NOMO-1 treated with dmso at 0.1 percent for 144 hours (cell line): ENCODE measurements at regions not wholly inside any gene's neighbourhood (a gene's known extent, or its start where the extent isn't known, plus 50 kb on each side); places are given as distances from the start of the nearest gene placed in this dataset.
"Not testable (repeated sequence)": the region's sequence is repeated elsewhere in the genome, so short reads cannot be mapped to it uniquely, and the experiment has no call there.

Source experiments
- DNase-seq: peaks from one replicate; lab custom pipeline; 2025; ENCODE audit not compliant: unreplicated experiment; lab: John Stamatoyannopoulos, UW

GRCh38 chr17:54465443-54465842 is 435.2 kb upstream of the TOM1L1 start:
- DNase-seq = not testable (repeated sequence)

- DNase-seq = no peak
Measured at GRCh38 chr17:54466875-54467274, 433.8 kb upstream of the TOM1L1 start.

GRCh38 chr17:54482843-54483242 is 417.8 kb upstream of the TOM1L1 start:
- no peak for DNase-seq

- DNase-seq = no peak
Measured at GRCh38 chr17:54493691-54494090, 407.0 kb upstream of the TOM1L1 start.

GRCh38 chr17:54494721-54495715 is 405.6 kb upstream of the TOM1L1 start:
- DNase-seq = no peak

GRCh38 chr17:54505404-54505803 is 395.2 kb upstream of the TOM1L1 start:
- DNase-seq = no peak

- no peak for DNase-seq
Measured at GRCh38 chr17:54518706-54519105, 381.9 kb upstream of the TOM1L1 start.

- no peak for DNase-seq
Measured at GRCh38 chr17:54521137-54521536, 379.5 kb upstream of the TOM1L1 start.

- no peak for DNase-seq
Measured at GRCh38 chr17:54524501-54524900, 376.2 kb upstream of the TOM1L1 start.

- DNase-seq = no peak
Measured at GRCh38 chr17:54527941-54528340, 372.7 kb upstream of the TOM1L1 start.

GRCh38 chr17:54530398-54530797 is 370.3 kb upstream of the TOM1L1 start:
- no peak for DNase-seq

GRCh38 chr17:54536306-54536705 is 364.3 kb upstream of the TOM1L1 start:
- DNase-seq = no peak

- no peak for DNase-seq
Measured at GRCh38 chr17:54537656-54538055, 363.0 kb upstream of the TOM1L1 start.

- no peak for DNase-seq
Measured at GRCh38 chr17:54544249-54544648, 356.4 kb upstream of the TOM1L1 start.

GRCh38 chr17:54559883-54560282 is 340.8 kb upstream of the TOM1L1 start:
- no peak for DNase-seq

GRCh38 chr17:54608634-54609155 is 292.0 kb upstream of the TOM1L1 start:
- no peak for DNase-seq

GRCh38 chr17:54620399-54620978 is 280.2 kb upstream of the TOM1L1 start:
- DNase-seq = no peak

- no peak for DNase-seq
Measured at GRCh38 chr17:54623746-54624145, 276.9 kb upstream of the TOM1L1 start.

- no peak for DNase-seq
Measured at GRCh38 chr17:54626146-54626703, 274.4 kb upstream of the TOM1L1 start.

GRCh38 chr17:54639426-54639825 is 261.2 kb upstream of the TOM1L1 start:
- not testable (repeated sequence) for DNase-seq

GRCh38 chr17:54662978-54663876 is 237.4 kb upstream of the TOM1L1 start:
- DNase-seq = no peak
